GM10248 (cell line): ENCODE measurements at regions not wholly inside any gene's neighbourhood (a gene's known extent, or its start where the extent isn't known, plus 50 kb on each side); places are given as distances from the start of the nearest gene placed in this dataset.

Source experiments
- CTCF ChIA-PET: fragments of 300-600 bp; sonication (Branson Sonifier 250); formaldehyde crosslinking; extraction: SDS; loops from one replicate; lab custom pipeline; 2021; ENCODE audit warnings: antibody characterized with exemption; lab: Yijun Ruan, JAX
- POLR2A ChIA-PET: fragments of 350-650 bp; sonication (Branson Sonifier 250); formaldehyde crosslinking; extraction: SDS; loops from one replicate; lab custom pipeline; 2020; ENCODE audit warnings: antibody characterized with exemption; lab: Yijun Ruan, JAX
- DNase-seq: peaks from one replicate; pipeline ENCODE4 v3.0.0; 2012; ENCODE audit errors: extremely low spot score
- CTCF ChIP-seq: IDR thresholded peaks from 2 replicates; pipeline ENCODE4 v1.5.1; 2012; ENCODE audit warnings: mild to moderate bottlenecking, low read depth; ENCODE audit errors: extremely low read depth, missing control alignments, control extremely low read depth

GRCh38 chr2:129895526-129896082 is 83.9 kb upstream of the RAB6C start:
- TF ChIP-seq CTCF: no peak
- no peak for DNase-seq
- CTCF ChIA-PET: no interaction called here
- POLR2A ChIA-PET: no interaction called here

- no peak for DNase-seq
- no peak for TF ChIP-seq CTCF
- ChIA-PET CTCF (interaction anchor here (1.3 kb wide), 1 partner anchor 15 kb away, joined by 3 read pairs; no protein-coding TSS in a partner anchor), POLR2A (no interaction called here)
Observed at GRCh38 chr2:129896226-129897100, 83.0 kb upstream of the RAB6C start.

GRCh38 chr2:129901754-129902415 is 77.6 kb upstream of the RAB6C start:
- ChIA-PET POLR2A (no interaction called here), CTCF (interaction anchor here (1.0 kb wide), 1 partner anchor 40 kb away, joined by 3 read pairs; no protein-coding TSS in a partner anchor)
- DNase-seq: no peak
- no peak for TF ChIP-seq CTCF

- CTCF ChIA-PET: interaction anchor here (1.0 kb wide), 1 partner anchor 41 kb away, joined by 3 read pairs; no protein-coding TSS in a partner anchor
- POLR2A ChIA-PET: no interaction called here
- no peak for DNase-seq
- no peak for TF ChIP-seq CTCF
Observed at GRCh38 chr2:129902731-129903585, 76.5 kb upstream of the RAB6C start.

GRCh38 chr2:129903586-129904425 is 75.7 kb upstream of the RAB6C start:
- ChIA-PET POLR2A (no interaction called here), CTCF (no interaction called here)
- no peak for TF ChIP-seq CTCF
- no peak for DNase-seq
